ENCODE measurements at regions not wholly inside any gene's neighbourhood (a gene's known extent, or its start where the extent isn't known, plus 50 kb on each side); places are given as distances from the start of the nearest gene placed in this dataset.

DNA sequence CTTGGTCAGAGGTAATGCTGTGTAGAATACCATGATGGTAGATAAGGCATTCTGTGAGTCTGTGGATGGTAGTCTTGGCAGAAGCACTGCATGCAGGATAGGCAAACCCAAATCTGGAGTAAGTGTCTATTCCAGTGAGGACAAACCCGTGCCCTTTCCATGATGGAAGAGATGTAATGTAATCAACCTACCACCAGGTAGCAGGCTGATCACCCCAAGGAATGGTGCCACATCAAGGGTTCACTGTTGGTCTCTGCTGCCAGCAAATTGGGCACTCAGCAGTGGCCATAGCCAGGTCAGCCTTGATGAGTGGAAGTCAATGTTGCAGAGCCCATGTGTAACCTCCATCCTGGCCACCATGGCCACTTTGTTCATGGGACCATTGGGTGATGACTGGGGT, 155.0 kb downstream of the RAP2A start:
- no peaks in the 10 kb centered on the region for H3K4me1 ChIP-seq (ENCODE audit: control insufficient read depth in 2 of 2, insufficient read depth in 2 of 2, low read length in 2 of 2)
- ATAC-seq (ENCODE audit: low read depth) (no peak), DNase-seq (no peak)
- whole genome bisulfite sequencing (ENCODE audit: insufficient coverage) = 57% methylated on average over 1 of the region's 1 CpG
- no peak for TF ChIP-seq EZH2 (IDR thresholded peaks at IDR 0.05; ENCODE audit: borderline replicate concordance, insufficient read depth, low read depth, low read length, poor library complexity, severe bottlenecking)
- TF ChIP-seq, protein P1, sequence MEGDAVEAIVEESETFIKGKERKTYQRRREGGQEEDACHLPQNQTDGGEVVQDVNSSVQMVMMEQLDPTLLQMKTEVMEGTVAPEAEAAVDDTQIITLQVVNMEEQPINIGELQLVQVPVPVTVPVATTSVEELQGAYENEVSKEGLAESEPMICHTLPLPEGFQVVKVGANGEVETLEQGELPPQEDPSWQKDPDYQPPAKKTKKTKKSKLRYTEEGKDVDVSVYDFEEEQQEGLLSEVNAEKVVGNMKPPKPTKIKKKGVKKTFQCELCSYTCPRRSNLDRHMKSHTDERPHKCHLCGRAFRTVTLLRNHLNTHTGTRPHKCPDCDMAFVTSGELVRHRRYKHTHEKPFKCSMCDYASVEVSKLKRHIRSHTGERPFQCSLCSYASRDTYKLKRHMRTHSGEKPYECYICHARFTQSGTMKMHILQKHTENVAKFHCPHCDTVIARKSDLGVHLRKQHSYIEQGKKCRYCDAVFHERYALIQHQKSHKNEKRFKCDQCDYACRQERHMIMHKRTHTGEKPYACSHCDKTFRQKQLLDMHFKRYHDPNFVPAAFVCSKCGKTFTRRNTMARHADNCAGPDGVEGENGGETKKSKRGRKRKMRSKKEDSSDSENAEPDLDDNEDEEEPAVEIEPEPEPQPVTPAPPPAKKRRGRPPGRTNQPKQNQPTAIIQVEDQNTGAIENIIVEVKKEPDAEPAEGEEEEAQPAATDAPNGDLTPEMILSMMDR (IDR thresholded peaks at IDR 0.05) = no peak
- H3K9me3 ChIP-seq (ENCODE audit: control extremely low read depth in 1 of 3, control insufficient read depth in 2 of 3, insufficient read depth in 1 of 3, low read length in 2 of 3) = peaks cover 0 to 4% (median 0%) of the 10 kb centered on the region in 3 donors
- no peak overlapping the region for H3K4me3 ChIP-seq (ENCODE audit: control extremely low read depth in 1 of 5, extremely low read depth in 1 of 5, insufficient read depth in 1 of 5, low read depth in 2 of 5, low read length in 4 of 5)
- ChIA-PET POLR2A (no interaction called here), CTCF (no interaction called here)
- Mint-ChIP-seq H3K9me3 (ENCODE audit: insufficient read depth) (peaks cover 3% of the 10 kb centered on the region), H3K27ac (no peak overlapping the region), H3K4me3 (no peak overlapping the region), H3K4me1 (no peaks in the 10 kb centered on the region), H3K27me3 (peaks cover 23% of the 10 kb centered on the region)
- peaks cover 0 to 3% (median 0%) of the 10 kb centered on the region in 4 experiments for H3K27me3 ChIP-seq (replicated peaks in 1 of 4; ENCODE audit: control extremely low read depth in 1 of 4, control insufficient read depth in 3 of 4, insufficient read depth in 4 of 4, low read length in 3 of 4)
- no peak overlapping the region for H2AFZ ChIP-seq (ENCODE audit: insufficient read depth, low read depth, low read length, poor library complexity, severe bottlenecking)
- no peaks in the 10 kb centered on the region for H4K20me1 ChIP-seq (ENCODE audit: control insufficient read depth, insufficient read depth, low read length, poor library complexity, severe bottlenecking)
- H3K9ac ChIP-seq (ENCODE audit: low read length) = no peak overlapping the region
- H3K4me2 ChIP-seq (replicated peaks; ENCODE audit: low read depth, low read length, poor library complexity, severe bottlenecking) = no peak overlapping the region
- H3K36me3 ChIP-seq (replicated peaks in 1 of 2; ENCODE audit: control extremely low read depth in 1 of 2, control insufficient read depth in 1 of 2, extremely low read depth in 1 of 2, insufficient read depth in 2 of 2, low read length in 1 of 2) = no peaks in the 10 kb centered on the region
- intact Hi-C loops (cut with micrococcal nuclease) = no loop called here
- H3K79me2 ChIP-seq (ENCODE audit: control insufficient read depth, insufficient read depth, low read length) = no peaks in the 10 kb centered on the region
- H3K27ac ChIP-seq (ENCODE audit: low read length in 2 of 2) = no peak overlapping the region

DNA sequence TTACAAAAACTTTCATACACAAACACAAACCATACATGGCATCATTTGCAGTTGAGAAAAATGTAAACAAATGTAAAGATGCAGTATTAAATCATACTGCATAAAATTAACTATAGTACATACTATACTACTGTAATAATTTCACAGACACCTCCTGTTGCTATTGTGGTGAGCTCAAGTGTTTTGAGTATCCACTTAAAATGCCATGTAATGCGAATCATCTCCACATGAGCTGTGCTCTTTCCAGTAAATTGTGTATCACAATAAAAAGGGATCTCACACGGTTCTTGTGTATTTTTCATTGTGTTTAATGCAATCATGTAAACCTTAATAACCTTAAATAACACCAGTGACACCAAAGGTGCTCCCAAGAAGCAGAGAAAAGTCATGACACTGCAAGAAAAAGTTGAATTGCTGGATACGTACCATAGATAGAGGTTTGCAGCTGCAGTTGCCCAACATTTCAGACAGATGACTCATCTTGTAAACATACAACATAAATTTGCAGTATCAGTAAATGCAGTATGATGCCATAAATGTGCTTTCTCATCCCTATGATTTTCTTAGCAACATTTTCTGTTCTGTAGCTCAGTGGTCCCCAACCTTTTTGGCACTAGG, 166.6 kb downstream of the RAP2A start:
- Histone ChIP-seq H3K4me2 (replicated peaks; ENCODE audit: low read depth, low read length, poor library complexity, severe bottlenecking) (no peak overlapping the region), H3K9me3 (ENCODE audit: control extremely low read depth in 1 of 3, control insufficient read depth in 2 of 3, insufficient read depth in 1 of 3, low read length in 2 of 3) (peaks cover 0 to 7% (median 0%) of the 10 kb centered on the region in 3 donors), H2AFZ (ENCODE audit: insufficient read depth, low read depth, low read length, poor library complexity, severe bottlenecking) (no peak overlapping the region), H3K27me3 (replicated peaks in 1 of 4; ENCODE audit: control extremely low read depth in 1 of 4, control insufficient read depth in 3 of 4, insufficient read depth in 4 of 4, low read length in 3 of 4) (no peaks in the 10 kb centered on the region), H3K4me1 (ENCODE audit: control insufficient read depth in 2 of 2, insufficient read depth in 2 of 2, low read length in 2 of 2) (no peaks in the 10 kb centered on the region), H3K36me3 (replicated peaks in 1 of 2; ENCODE audit: control extremely low read depth in 1 of 2, control insufficient read depth in 1 of 2, extremely low read depth in 1 of 2, insufficient read depth in 2 of 2, low read length in 1 of 2) (no peaks in the 10 kb centered on the region), H3K4me3 (ENCODE audit: control extremely low read depth in 1 of 5, extremely low read depth in 1 of 5, insufficient read depth in 1 of 5, low read depth in 2 of 5, low read length in 4 of 5) (no peak overlapping the region), H3K9ac (ENCODE audit: low read length) (no peak overlapping the region), H3K79me2 (ENCODE audit: control insufficient read depth, insufficient read depth, low read length) (no peaks in the 10 kb centered on the region), H3K27ac (ENCODE audit: low read length in 2 of 2) (no peak overlapping the region), H4K20me1 (ENCODE audit: control insufficient read depth, insufficient read depth, low read length, poor library complexity, severe bottlenecking) (no peaks in the 10 kb centered on the region)
- ChIA-PET POLR2A (no interaction called here), CTCF (no interaction called here)
- peaks cover 8% of the 10 kb centered on the region for H3K27me3 Mint-ChIP-seq
- ATAC-seq (ENCODE audit: low read depth) (no peak), DNase-seq (no peak)
- H3K27ac Mint-ChIP-seq = no peak overlapping the region
- intact Hi-C loops (cut with micrococcal nuclease) = no loop called here
- no peak overlapping the region for H3K4me3 Mint-ChIP-seq
- no peaks in the 10 kb centered on the region for H3K4me1 Mint-ChIP-seq
- TF ChIP-seq, protein P1 (IDR thresholded peaks at IDR 0.05) = no peak
- no peak for TF ChIP-seq EZH2 (IDR thresholded peaks at IDR 0.05; ENCODE audit: borderline replicate concordance, insufficient read depth, low read depth, low read length, poor library complexity, severe bottlenecking)
- WGBS (ENCODE audit: insufficient coverage) = 33% methylated on average over 1 of the region's 3 CpGs
- no peaks in the 10 kb centered on the region for H3K9me3 Mint-ChIP-seq (ENCODE audit: insufficient read depth)

Measured in B cell (primary cell).